SK-N-SH (cell line): ENCODE measurements at regions not wholly inside any gene's neighbourhood (a gene's known extent, or its start where the extent isn't known, plus 50 kb on each side); places are given as distances from the start of the nearest gene placed in this dataset.

Experiments
- CTCF ChIA-PET: fragments of 300-600, 350-600 bp; formaldehyde crosslinking; extraction: SDS; loops from one replicate; lab custom pipeline; 2021; lab: Yijun Ruan, JAX
- POLR2A ChIA-PET: fragments of 350-600 bp; sonication (Branson Sonifier 250); formaldehyde crosslinking; extraction: SDS; loops from one replicate; lab custom pipeline; 2020; ENCODE audit warnings: antibody characterized with exemption, inconsistent platforms; lab: Yijun Ruan, JAX
- DNase-seq: peaks from one replicate; pipeline ENCODE4 v3.0.0; 2012
- H2AFZ ChIP-seq: fragments of 200-600 bp; sonication (generic); 2 replicates; pipeline ENCODE4 v1.8.1; 2016; ENCODE audit warnings: antibody characterized with exemption, mild to moderate bottlenecking, low read depth
- H3F3A ChIP-seq: fragments of 200-600 bp; sonication (generic); replicated peaks from 2 replicates; pipeline ENCODE3; 2016; ENCODE audit warnings: antibody characterized with exemption, mild to moderate bottlenecking; ENCODE audit not compliant: insufficient read depth
- H3K27ac ChIP-seq, 2 experiments: fragments of 200-500 bp in 1 of 2; fragments of 200-600 bp in 1 of 2; sonication (Bioruptor generic) in 1 of 2; sonication (generic), shearing (Covaris generic) in 1 of 2; 2 replicates each; pipeline versions ENCODE4 v1.5.1 to v1.6.1; 2014 to 2016; ENCODE audit warnings: low read depth in 2 of 2, inconsistent platforms in 1 of 2, low read length in 1 of 2, mild to moderate bottlenecking in 1 of 2, mixed read lengths in 1 of 2
- H3K27me3 ChIP-seq: fragments of 200-600 bp; sonication (generic), shearing (Covaris generic); 2 replicates; pipeline ENCODE4 v1.6.1; 2016; ENCODE audit warnings: mixed run types; ENCODE audit not compliant: insufficient read depth
- H3K36me3 ChIP-seq, 2 experiments: fragments of 200-500 bp in 1 of 2; fragments of 200-600 bp in 1 of 2; sonication (Bioruptor generic) in 1 of 2; sonication (generic) in 1 of 2; replicated peaks in 1 of 2; 2 replicates each; pipeline versions ENCODE3 to v1.5.1; 2014 to 2016; ENCODE audit warnings: low read length in 1 of 2, mild to moderate bottlenecking in 1 of 2; ENCODE audit not compliant: insufficient read depth in 2 of 2, control insufficient read depth in 1 of 2
- H3K4me1 ChIP-seq, 2 experiments: fragments of 200-500 bp in 1 of 2; fragments of 200-600 bp in 1 of 2; sonication (Bioruptor generic) in 1 of 2; sonication (generic), shearing (Covaris generic) in 1 of 2; 2 replicates each; pipeline versions ENCODE4 v1.5.1 to v1.6.1; 2014 to 2016; ENCODE audit warnings: low read depth in 1 of 2, low read length in 1 of 2, mixed run types in 1 of 2; ENCODE audit not compliant: insufficient read depth in 2 of 2, control insufficient read depth in 1 of 2
- H3K4me2 ChIP-seq: fragments of 200-600 bp; sonication (generic), shearing (Covaris generic); 2 replicates; pipeline ENCODE4 v1.6.1; 2017; ENCODE audit warnings: mixed run types
- H3K4me3 ChIP-seq, 2 experiments: fragments of 200-500 bp in 1 of 2; fragments of 200-600 bp in 1 of 2; sonication (Bioruptor generic) in 1 of 2; sonication (generic), shearing (Covaris generic) in 1 of 2; 2 replicates each; pipeline versions ENCODE4 v1.5.1 to v1.8.1; 2014 to 2016; ENCODE audit warnings: low read depth in 2 of 2, inconsistent platforms in 1 of 2, low read length in 1 of 2, mild to moderate bottlenecking in 1 of 2, mixed read lengths in 1 of 2, moderate library complexity in 1 of 2
- H3K79me2 ChIP-seq: fragments of 200-600 bp; sonication (generic); 2 replicates; pipeline ENCODE4 v1.8.1; 2017; ENCODE audit warnings: mild to moderate bottlenecking; ENCODE audit not compliant: insufficient read depth
- H3K9ac ChIP-seq: fragments of 200-600 bp; sonication (generic); 2 replicates; pipeline ENCODE4 v1.6.1; 2017; ENCODE audit warnings: mixed run types
- H3K9me2 ChIP-seq: fragments of 200-600 bp; sonication (generic); 2 replicates; pipeline ENCODE4 v1.6.1; 2017; ENCODE audit warnings: mixed run types
- H3K9me3 ChIP-seq: fragments of 200-600 bp; sonication (generic); 2 replicates; pipeline ENCODE4 v1.6.1; 2017; ENCODE audit warnings: mixed run types, mild to moderate bottlenecking, moderate library complexity
- H4K20me1 ChIP-seq: fragments of 200-600 bp; sonication (generic); 2 replicates; pipeline ENCODE4 v1.6.1; 2017; ENCODE audit warnings: mild to moderate bottlenecking, mixed run types; ENCODE audit not compliant: insufficient read depth
- CHD2 ChIP-seq: fragments of 150-350 bp; IDR thresholded peaks from 2 replicates; pipeline ENCODE4 v1.6.1; 2018; ENCODE audit warnings: low read length; ENCODE audit not compliant: partially characterized antibody
- ELF1 ChIP-seq: IDR thresholded peaks from 2 replicates; pipeline ENCODE4 v1.4.0; 2012
- EP300 ChIP-seq, 2 experiments: IDR thresholded peaks; 2 replicates each; pipeline versions ENCODE4 v1.4.0 to v1.6.1; 2012; ENCODE audit warnings: borderline replicate concordance in 1 of 2, low read depth in 1 of 2, low read length in 1 of 2
- EZH2phosphoT487 ChIP-seq: fragments of 200-600 bp; sonication (generic); IDR thresholded peaks from 2 replicates; pipeline ENCODE4 v1.6.1; 2017; ENCODE audit warnings: low read depth, mixed run types, mild to moderate bottlenecking, antibody characterized with exemption, moderate library complexity, borderline replicate concordance
- FOSL2 ChIP-seq: IDR thresholded peaks from 2 replicates; pipeline ENCODE4 v1.4.0; 2012; ENCODE audit warnings: low read depth, mild to moderate bottlenecking, moderate library complexity, borderline replicate concordance
- GABPA ChIP-seq: IDR thresholded peaks from 2 replicates; pipeline ENCODE4 v1.4.0; 2012; ENCODE audit warnings: low read depth, mild to moderate bottlenecking
- GATA2 ChIP-seq: sonication (generic); formaldehyde crosslinking; IDR thresholded peaks from 2 replicates; pipeline ENCODE4 v1.5.0; 2020; ENCODE audit warnings: mild to moderate bottlenecking, missing genetic modification reagents
- IRF3 ChIP-seq: fragments of 150-350 bp; IDR thresholded peaks from 2 replicates; pipeline ENCODE4 v1.6.1; 2016; ENCODE audit warnings: mild to moderate bottlenecking, low read depth, low read length
- MAX ChIP-seq: IDR thresholded peaks from 2 replicates; pipeline ENCODE4 v1.4.0; 2012; ENCODE audit warnings: low read depth
- MEF2A ChIP-seq: IDR thresholded peaks from 2 replicates; pipeline ENCODE4 v1.4.0; 2012; ENCODE audit warnings: low read depth, borderline replicate concordance
- MXI1 ChIP-seq: IDR thresholded peaks from 2 replicates; pipeline ENCODE4 v1.6.1; 2012; ENCODE audit warnings: mild to moderate bottlenecking, low read depth, low read length, improper control_type of control experiment
- PBX3 ChIP-seq: IDR thresholded peaks from 2 replicates; pipeline ENCODE4; 2012
- RAD21 ChIP-seq: IDR thresholded peaks from 2 replicates; pipeline ENCODE4 v1.6.1; 2012; ENCODE audit warnings: mild to moderate bottlenecking, low read length
- RCOR1 ChIP-seq: fragments of 150-350 bp; IDR thresholded peaks from 2 replicates; pipeline ENCODE4 v1.6.1; 2017; ENCODE audit warnings: antibody characterized with exemption, low read length
- RFX5 ChIP-seq: IDR thresholded peaks from 2 replicates; pipeline ENCODE4 v1.6.1; 2012; ENCODE audit warnings: mild to moderate bottlenecking, improper control_type of control experiment, low read length
- TEAD4 ChIP-seq: IDR thresholded peaks from 2 replicates; pipeline ENCODE4 v1.4.0; 2012; ENCODE audit warnings: mild to moderate bottlenecking, borderline replicate concordance; ENCODE audit not compliant: insufficient read depth
- USF1 ChIP-seq: IDR thresholded peaks from 2 replicates; pipeline ENCODE4 v1.4.0; 2012; ENCODE audit warnings: low read depth, borderline replicate concordance
- ZBTB33 ChIP-seq: IDR thresholded peaks from 2 replicates; pipeline ENCODE4 v1.4.0; 2012; ENCODE audit warnings: low read depth, borderline replicate concordance
- WGBS: methylation state at CpG from one replicate; pipeline ENCODE4 v1.1.6; 2017; ENCODE audit warnings: low lambda C conversion rate; 5-methylcytosine and 5-hydroxymethylcytosine counted together

GRCh38 chr15:87591042-87591441 lies 665.5 kb downstream of the NTRK3 start:
- DNase-seq = no peak

More at GRCh38 chr15:87591042-87591441, 665.5 kb downstream of the NTRK3 start:
- TF ChIP-seq MAX = no peak
- TF ChIP-seq GATA2 (CRISPR knock-in tag) = no peak
- TF ChIP-seq TEAD4 = no peak
- no peak for TF ChIP-seq ZBTB33
- no peak for TF ChIP-seq RFX5
- no peak for TF ChIP-seq USF1
- no peak for TF ChIP-seq RAD21
- TF ChIP-seq MEF2A = no peak
- TF ChIP-seq GABPA = no peak
- no peak for TF ChIP-seq FOSL2
- TF ChIP-seq PBX3 = no peak
- TF ChIP-seq IRF3 = no peak
- no peak for TF ChIP-seq EP300 (IDR thresholded peaks at IDR 0.05; ENCODE audit: borderline replicate concordance in 1 of 2, low read depth in 1 of 2, low read length in 1 of 2)
- TF ChIP-seq EZH2phosphoT487 = no peak
- TF ChIP-seq CHD2 = no peak
- no peak for TF ChIP-seq ELF1
- no peak for TF ChIP-seq RCOR1
- TF ChIP-seq MXI1 = no peak
- H2AFZ ChIP-seq = no peak overlapping the region
- H3K27me3 ChIP-seq = no peaks in the 10 kb centered on the region
- no peak overlapping the region for H3K4me3 ChIP-seq
- no peaks in the 10 kb centered on the region for H3K9me3 ChIP-seq
- no peaks in the 10 kb centered on the region for H3K9me2 ChIP-seq
- 31% methylated on average over 1 of the region's 1 CpG for WGBS
- H3K4me1 ChIP-seq = 0 out of 4 replicates have a peak, but pooled peaks cover 0 to 4% of the 10 kb centered on the region in 2 experiments
- H3K4me2 ChIP-seq = no peak overlapping the region
- no peak overlapping the region for H3K9ac ChIP-seq
- H3K79me2 ChIP-seq = no peaks in the 10 kb centered on the region
- no peaks in the 10 kb centered on the region for H4K20me1 ChIP-seq
- ChIA-PET CTCF (no interaction called here), POLR2A (no interaction called here)
- H3K36me3 ChIP-seq = no peaks in the 10 kb centered on the region
- H3K27ac ChIP-seq = no peak overlapping the region
- H3F3A ChIP-seq = no peaks in the 10 kb centered on the region
